C4-2B (cell line): ENCODE measurements at regions not wholly inside any gene's neighbourhood (a gene's known extent, or its start where the extent isn't known, plus 50 kb on each side); places are given as distances from the start of the nearest gene placed in this dataset.

Source experiments
- ZFX ChIP-seq: fragments of 450-650 bp; IDR thresholded peaks from 2 replicates; pipeline ENCODE4 v1.6.1; 2017
- TF ChIP-seq, protein P1 (sequence below): fragments of 450-650 bp; conservative IDR thresholded peaks from 2 replicates; pipeline ENCODE4 v1.5.1; 2017; ENCODE audit warnings: mild to moderate bottlenecking

DNA sequence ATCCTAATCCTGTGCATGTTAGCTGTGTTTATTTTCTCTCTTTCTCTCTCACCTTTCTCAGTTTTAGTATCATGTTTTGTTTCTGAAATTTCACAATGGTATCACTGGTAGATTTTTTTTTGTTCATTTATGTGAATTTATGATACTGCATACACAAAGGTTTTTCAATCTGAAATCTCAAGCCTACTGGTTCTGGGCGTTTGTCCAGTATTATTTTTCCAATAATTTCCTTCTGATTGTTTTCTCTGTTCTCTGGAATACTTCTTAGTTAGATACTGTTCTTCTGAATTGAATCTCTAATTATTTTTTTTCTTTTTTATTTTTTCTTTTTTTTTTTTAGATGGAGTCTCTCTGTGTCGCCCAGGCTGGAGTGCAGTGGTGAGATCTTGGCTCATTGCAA is 96.2 kb upstream of the TMEM72 start:
- TF ChIP-seq, protein P1, sequence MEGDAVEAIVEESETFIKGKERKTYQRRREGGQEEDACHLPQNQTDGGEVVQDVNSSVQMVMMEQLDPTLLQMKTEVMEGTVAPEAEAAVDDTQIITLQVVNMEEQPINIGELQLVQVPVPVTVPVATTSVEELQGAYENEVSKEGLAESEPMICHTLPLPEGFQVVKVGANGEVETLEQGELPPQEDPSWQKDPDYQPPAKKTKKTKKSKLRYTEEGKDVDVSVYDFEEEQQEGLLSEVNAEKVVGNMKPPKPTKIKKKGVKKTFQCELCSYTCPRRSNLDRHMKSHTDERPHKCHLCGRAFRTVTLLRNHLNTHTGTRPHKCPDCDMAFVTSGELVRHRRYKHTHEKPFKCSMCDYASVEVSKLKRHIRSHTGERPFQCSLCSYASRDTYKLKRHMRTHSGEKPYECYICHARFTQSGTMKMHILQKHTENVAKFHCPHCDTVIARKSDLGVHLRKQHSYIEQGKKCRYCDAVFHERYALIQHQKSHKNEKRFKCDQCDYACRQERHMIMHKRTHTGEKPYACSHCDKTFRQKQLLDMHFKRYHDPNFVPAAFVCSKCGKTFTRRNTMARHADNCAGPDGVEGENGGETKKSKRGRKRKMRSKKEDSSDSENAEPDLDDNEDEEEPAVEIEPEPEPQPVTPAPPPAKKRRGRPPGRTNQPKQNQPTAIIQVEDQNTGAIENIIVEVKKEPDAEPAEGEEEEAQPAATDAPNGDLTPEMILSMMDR: no peak
- TF ChIP-seq ZFX: no peak
